Esophagus squamous epithelium (tissue), 5 donors: ENCODE measurements at regions not wholly inside any gene's neighbourhood (a gene's known extent, or its start where the extent isn't known, plus 50 kb on each side); places are given as distances from the start of the nearest gene placed in this dataset.

Experiments used
- DNase-seq: peaks from one replicate; lab custom pipeline; 2025; lab: John Stamatoyannopoulos, UW
- H3K27ac ChIP-seq, 4 donors: fragments of 200-600 bp; sonication (generic); one replicate each; pipeline ENCODE4 v1.5.1; 2016 to 2019; ENCODE audit warnings: mild to moderate bottlenecking in 1 of 4
- H3K27me3 ChIP-seq, 4 donors: fragments of 200-600 bp; sonication (generic); 1 replicate in 3 of 4; 2 replicates in 1 of 4; pipeline versions ENCODE4 v1.5.1 to v1.6.0; 2017 to 2021; ENCODE audit warnings: antibody characterized with exemption in 1 of 4
- H3K36me3 ChIP-seq, 3 donors: fragments of 200-600 bp; sonication (generic); one replicate each; pipeline ENCODE4 v1.5.1; 2016 to 2019
- H3K4me1 ChIP-seq, 3 donors: fragments of 200-600 bp; sonication (generic); one replicate each; pipeline ENCODE4 v1.5.1; 2017 to 2019
- H3K4me3 ChIP-seq, 4 donors: fragments of 200-600 bp; sonication (generic); 1 replicate in 3 of 4; 2 replicates in 1 of 4; pipeline ENCODE4 v1.5.1; 2016 to 2019; ENCODE audit warnings: mild to moderate bottlenecking in 2 of 4, moderate library complexity in 1 of 4
- H3K9me3 ChIP-seq, 3 donors: fragments of 200-600 bp; sonication (generic); one replicate each; pipeline ENCODE4 v1.5.1; 2016 to 2019
- POLR2A ChIP-seq, 4 donors: fragments of 450-650 bp; IDR thresholded peaks; one replicate each; pipeline ENCODE4 v1.6.1; 2017; ENCODE audit warnings: antibody characterized with exemption in 4 of 4, mild to moderate bottlenecking in 4 of 4, moderate library complexity in 3 of 4
- WGBS, 2 donors: methylation state at CpG; one replicate each; pipeline ENCODE4 v1.1.5; 2018; 5-methylcytosine and 5-hydroxymethylcytosine counted together
- intact Hi-C: fragments of 100-400 bp; cut with DNase I; formaldehyde crosslinking; loops from one replicate; pipeline ENCODE4 v1.15.0; 2022
- TF ChIP-seq, protein P1 (sequence below), 6 experiments: fragments of 450-650 bp in 4 of 6; fragments of 200-600 bp in 2 of 6; sonication (generic) in 2 of 6; IDR thresholded peaks; one replicate each; pipeline ENCODE4 v1.5.1; 2016 to 2019; ENCODE audit warnings: antibody characterized with exemption in 6 of 6, mild to moderate bottlenecking in 4 of 6, moderate library complexity in 4 of 6
- donor health status: DM: yes; HTN: yes; CAD: no.

DNA sequence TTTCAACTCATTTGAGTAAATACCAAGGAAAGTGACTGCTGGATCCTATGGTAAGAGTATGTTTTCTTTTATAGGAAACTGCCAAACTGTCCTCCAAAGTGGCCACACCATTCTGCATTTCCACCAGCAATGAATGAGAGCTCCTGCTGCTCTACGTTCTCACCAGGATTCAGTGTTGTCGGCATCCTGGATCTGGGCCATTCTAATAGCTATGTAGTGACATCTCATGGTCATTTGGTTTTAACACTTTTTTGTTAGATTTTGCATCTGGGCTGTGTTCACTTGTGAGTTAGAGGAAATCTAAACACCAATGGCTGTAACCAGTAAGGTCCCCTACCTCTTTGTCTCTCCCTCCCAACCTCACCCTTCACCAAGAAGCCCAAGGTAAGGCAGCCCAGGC, 115.9 kb downstream of the ATPSCKMT start:
- no peaks in the 10 kb centered on the region for H3K27me3 ChIP-seq
- DNase-seq, result no peak
- H3K27ac ChIP-seq, result no peak overlapping the region
- H3K36me3 ChIP-seq, result no peaks in the 10 kb centered on the region
- H3K9me3 ChIP-seq, result no peaks in the 10 kb centered on the region
- H3K4me1 ChIP-seq, result no peaks in the 10 kb centered on the region
- no peak for TF ChIP-seq POLR2A (IDR thresholded peaks at IDR 0.05)
- TF ChIP-seq, protein P1, sequence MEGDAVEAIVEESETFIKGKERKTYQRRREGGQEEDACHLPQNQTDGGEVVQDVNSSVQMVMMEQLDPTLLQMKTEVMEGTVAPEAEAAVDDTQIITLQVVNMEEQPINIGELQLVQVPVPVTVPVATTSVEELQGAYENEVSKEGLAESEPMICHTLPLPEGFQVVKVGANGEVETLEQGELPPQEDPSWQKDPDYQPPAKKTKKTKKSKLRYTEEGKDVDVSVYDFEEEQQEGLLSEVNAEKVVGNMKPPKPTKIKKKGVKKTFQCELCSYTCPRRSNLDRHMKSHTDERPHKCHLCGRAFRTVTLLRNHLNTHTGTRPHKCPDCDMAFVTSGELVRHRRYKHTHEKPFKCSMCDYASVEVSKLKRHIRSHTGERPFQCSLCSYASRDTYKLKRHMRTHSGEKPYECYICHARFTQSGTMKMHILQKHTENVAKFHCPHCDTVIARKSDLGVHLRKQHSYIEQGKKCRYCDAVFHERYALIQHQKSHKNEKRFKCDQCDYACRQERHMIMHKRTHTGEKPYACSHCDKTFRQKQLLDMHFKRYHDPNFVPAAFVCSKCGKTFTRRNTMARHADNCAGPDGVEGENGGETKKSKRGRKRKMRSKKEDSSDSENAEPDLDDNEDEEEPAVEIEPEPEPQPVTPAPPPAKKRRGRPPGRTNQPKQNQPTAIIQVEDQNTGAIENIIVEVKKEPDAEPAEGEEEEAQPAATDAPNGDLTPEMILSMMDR (IDR thresholded peaks at IDR 0.05), result no peak
- no peak overlapping the region for H3K4me3 ChIP-seq
- 51 to 52% methylated on average over 2 of the region's 2 CpGs for WGBS, 2 donors
- intact Hi-C loops, result no loop called here

DNA sequence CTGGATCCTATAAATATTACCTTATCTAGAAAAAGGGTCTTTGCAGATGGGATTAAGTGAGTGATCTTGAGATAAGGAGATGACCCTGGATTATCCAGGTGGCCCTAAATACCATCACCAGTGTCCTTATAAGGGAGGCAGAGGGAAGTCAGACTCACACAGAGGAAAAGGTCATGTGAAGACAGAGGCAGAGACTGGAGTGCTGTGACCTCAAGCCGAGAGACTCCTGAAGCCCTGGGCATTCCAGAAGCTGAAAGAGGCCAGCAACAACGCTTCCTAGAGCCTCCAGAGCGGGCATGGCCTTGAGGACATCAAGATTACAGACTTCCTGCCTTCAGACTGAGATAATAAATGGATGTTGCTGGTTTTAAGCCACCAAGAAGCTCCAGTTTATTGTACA, 118.8 kb downstream of the ATPSCKMT start:
- TF ChIP-seq, protein P1 (IDR thresholded peaks at IDR 0.05), result no peak
- intact Hi-C loops, result no loop called here
- Histone ChIP-seq H3K27me3 (no peaks in the 10 kb centered on the region), H3K4me3 (no peak overlapping the region), H3K9me3 (no peaks in the 10 kb centered on the region), H3K4me1 (no peaks in the 10 kb centered on the region), H3K27ac (no peak overlapping the region), H3K36me3 (no peaks in the 10 kb centered on the region)
- WGBS, 2 donors, result 35 to 60% methylated on average over 1 to 3 of the region's 3 CpGs
- no peak for DNase-seq

GRCh38 chr5:10126900-10127299, 122.8 kb downstream of the ATPSCKMT start:
- Histone ChIP-seq H3K36me3 (no peaks in the 10 kb centered on the region), H3K4me1 (no peaks in the 10 kb centered on the region), H3K27me3 (no peaks in the 10 kb centered on the region), H3K27ac (no peak overlapping the region), H3K9me3 (no peaks in the 10 kb centered on the region), H3K4me3 (no peak overlapping the region)
- WGBS, 2 donors, result 92 to 100% methylated on average over 3 to 4 of the region's 6 CpGs
- intact Hi-C loops, result no loop called here
- TF ChIP-seq POLR2A (IDR thresholded peaks at IDR 0.05), result no peak
- TF ChIP-seq, protein P1 (IDR thresholded peaks at IDR 0.05), result no peak
- no peak for DNase-seq

DNA sequence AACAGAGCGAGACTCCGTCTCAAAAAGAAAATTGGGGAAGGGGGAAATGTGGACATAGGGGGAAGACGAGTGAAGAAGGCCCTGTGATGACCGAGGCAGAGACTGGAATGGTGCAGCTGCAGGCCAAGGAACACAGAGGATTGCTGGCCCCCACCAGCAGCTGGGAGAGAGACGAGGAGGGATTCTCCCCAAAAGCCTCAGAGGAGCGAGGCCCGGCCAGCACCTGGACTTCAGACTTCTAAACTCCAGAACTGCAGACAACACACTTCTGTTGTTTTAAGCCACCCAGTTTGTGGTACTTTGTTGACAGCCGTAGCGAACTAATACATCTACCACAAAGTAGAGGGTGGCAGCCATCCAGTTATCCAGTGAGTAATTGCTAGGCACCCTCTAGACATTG, 124.6 kb downstream of the ATPSCKMT start:
- Histone ChIP-seq H3K36me3 (no peaks in the 10 kb centered on the region), H3K27me3 (no peaks in the 10 kb centered on the region), H3K4me1 (no peaks in the 10 kb centered on the region), H3K27ac (no peak overlapping the region), H3K9me3 (no peaks in the 10 kb centered on the region), H3K4me3 (no peak overlapping the region)
- intact Hi-C loops, result no loop called here
- 88 to 89% methylated on average over 7 to 9 of the region's 9 CpGs for WGBS, 2 donors
- no peak for DNase-seq
- TF ChIP-seq, protein P1 (IDR thresholded peaks at IDR 0.05), result no peak
- TF ChIP-seq POLR2A (IDR thresholded peaks at IDR 0.05), result no peak

DNA sequence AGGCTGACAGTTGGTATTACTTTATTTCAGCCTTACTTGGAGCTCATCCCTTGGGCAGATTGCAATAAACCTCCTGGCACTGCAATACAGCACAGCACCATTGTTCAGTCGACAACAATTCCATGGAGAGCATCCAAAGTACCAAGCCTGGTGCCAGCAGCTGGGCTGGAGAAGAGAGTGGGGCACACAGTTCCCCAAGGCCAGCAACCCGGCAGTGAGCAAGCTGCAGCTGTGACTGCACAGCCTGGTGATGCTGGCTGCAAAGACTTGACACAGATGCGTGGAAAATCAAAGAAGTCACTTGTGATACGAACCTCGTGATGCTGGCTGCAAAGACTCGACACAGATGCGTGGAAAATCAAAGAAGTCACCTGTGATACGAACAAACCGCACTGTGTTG, 125.4 kb downstream of the ATPSCKMT start:
- 66 to 79% methylated on average over 9 of the region's 9 CpGs for WGBS, 2 donors
- Histone ChIP-seq H3K27ac (no peak overlapping the region), H3K36me3 (no peaks in the 10 kb centered on the region), H3K4me1 (no peaks in the 10 kb centered on the region), H3K27me3 (no peaks in the 10 kb centered on the region), H3K4me3 (no peak overlapping the region), H3K9me3 (no peaks in the 10 kb centered on the region)
- TF ChIP-seq, protein P1 (IDR thresholded peaks at IDR 0.05), result no peak
- TF ChIP-seq POLR2A (IDR thresholded peaks at IDR 0.05), result no peak
- intact Hi-C loops, result no loop called here
- DNase-seq, result no peak
